Prostate gland (tissue), 2 donors: ENCODE measurements at regions not wholly inside any gene's neighbourhood (a gene's known extent, or its start where the extent isn't known, plus 50 kb on each side); places are given as distances from the start of the nearest gene placed in this dataset.

ENCODE experiments used
- POLR2AphosphoS5 ChIP-seq: sonication (generic); formaldehyde crosslinking; IDR thresholded peaks from one replicate; pipeline ENCODE4 v1.6.1; 2017; ENCODE audit warnings: antibody characterized with exemption
- TF ChIP-seq, protein P1 (sequence below), 4 experiments: fragments of 200-600 bp in 2 of 4; fragments of 450-650 bp in 2 of 4; sonication (generic) in 2 of 4; IDR thresholded peaks; 1 replicate in 3 of 4; 2 replicates in 1 of 4; pipeline ENCODE4 v1.5.1; 2016 to 2019; ENCODE audit warnings: antibody characterized with exemption in 4 of 4, mild to moderate bottlenecking in 2 of 4, moderate library complexity in 2 of 4

DNA sequence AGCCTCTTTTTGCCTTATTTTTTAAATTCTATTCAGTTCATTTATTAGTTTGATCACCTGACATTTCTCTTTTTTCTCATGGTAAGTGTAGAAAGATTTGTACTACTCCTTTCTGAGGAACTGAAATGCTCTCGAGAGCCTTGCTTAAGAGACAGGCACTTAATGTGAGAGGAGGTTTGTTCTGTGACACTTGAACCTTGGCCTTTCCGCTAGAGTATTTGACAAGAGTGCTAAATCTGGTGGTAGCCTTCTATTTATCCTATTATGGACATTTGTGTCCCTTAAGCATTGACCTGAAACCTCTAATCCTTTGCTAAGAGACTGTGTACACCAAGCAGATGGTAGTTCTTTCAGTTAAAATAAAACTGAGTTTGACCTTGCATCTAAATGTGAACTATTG, 805.0 kb upstream of the PTPRD start:
- TF ChIP-seq, protein P1, sequence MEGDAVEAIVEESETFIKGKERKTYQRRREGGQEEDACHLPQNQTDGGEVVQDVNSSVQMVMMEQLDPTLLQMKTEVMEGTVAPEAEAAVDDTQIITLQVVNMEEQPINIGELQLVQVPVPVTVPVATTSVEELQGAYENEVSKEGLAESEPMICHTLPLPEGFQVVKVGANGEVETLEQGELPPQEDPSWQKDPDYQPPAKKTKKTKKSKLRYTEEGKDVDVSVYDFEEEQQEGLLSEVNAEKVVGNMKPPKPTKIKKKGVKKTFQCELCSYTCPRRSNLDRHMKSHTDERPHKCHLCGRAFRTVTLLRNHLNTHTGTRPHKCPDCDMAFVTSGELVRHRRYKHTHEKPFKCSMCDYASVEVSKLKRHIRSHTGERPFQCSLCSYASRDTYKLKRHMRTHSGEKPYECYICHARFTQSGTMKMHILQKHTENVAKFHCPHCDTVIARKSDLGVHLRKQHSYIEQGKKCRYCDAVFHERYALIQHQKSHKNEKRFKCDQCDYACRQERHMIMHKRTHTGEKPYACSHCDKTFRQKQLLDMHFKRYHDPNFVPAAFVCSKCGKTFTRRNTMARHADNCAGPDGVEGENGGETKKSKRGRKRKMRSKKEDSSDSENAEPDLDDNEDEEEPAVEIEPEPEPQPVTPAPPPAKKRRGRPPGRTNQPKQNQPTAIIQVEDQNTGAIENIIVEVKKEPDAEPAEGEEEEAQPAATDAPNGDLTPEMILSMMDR (IDR thresholded peaks at IDR 0.05): no peak
- no peak for TF ChIP-seq POLR2AphosphoS5
